BE2C (cell line): ENCODE measurements at regions not wholly inside any gene's neighbourhood (a gene's known extent, or its start where the extent isn't known, plus 50 kb on each side); places are given as distances from the start of the nearest gene placed in this dataset.

Experiments
- DNase-seq: peaks from one replicate; pipeline ENCODE4 v3.0.0-alpha.2; 2020
- H3K27me3 ChIP-seq: fragments of 250-450 bp; sonication (Bioruptor Pico); 2 replicates; pipeline ENCODE4 v1.5.1; 2020; ENCODE audit warnings: mild to moderate bottlenecking
- H3K36me3 ChIP-seq: fragments of 250-450 bp; sonication (Bioruptor Pico); 2 replicates; pipeline ENCODE4 v1.5.1; 2020; ENCODE audit warnings: mild to moderate bottlenecking
- H3K4me1 ChIP-seq: fragments of 250-450 bp; sonication (Bioruptor Pico); 2 replicates; pipeline ENCODE4 v1.5.1; 2020
- H3K4me3 ChIP-seq: 2 replicates; pipeline ENCODE4 v1.5.1; 2011; ENCODE audit warnings: low read depth, low read length
- H3K9me3 ChIP-seq: fragments of 250-450 bp; sonication (Bioruptor Pico); 2 replicates; pipeline ENCODE4 v1.5.1; 2020
- TF ChIP-seq, protein P1 (sequence below): IDR thresholded peaks from 2 replicates; pipeline ENCODE4 v1.5.1; 2012; ENCODE audit warnings: mild to moderate bottlenecking, low read depth, low read length

DNA sequence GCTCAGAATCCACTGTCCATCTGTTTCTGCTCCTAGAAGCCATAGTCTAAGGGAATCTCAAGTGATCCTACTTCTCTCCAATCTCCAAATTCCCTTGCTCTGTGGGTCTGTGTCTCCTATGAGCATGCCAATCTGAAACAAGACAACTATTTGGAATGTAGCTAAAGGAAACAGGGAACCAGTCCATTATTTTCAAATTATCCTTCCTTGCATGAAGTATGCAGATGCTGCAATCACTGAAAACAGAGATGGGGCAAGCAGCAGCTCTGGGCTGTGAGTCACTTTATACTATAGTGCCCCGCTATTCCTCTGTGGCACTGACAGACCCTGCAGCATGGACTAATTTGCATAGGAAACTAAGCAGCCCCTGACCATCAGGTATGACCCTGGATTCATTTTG is 76.9 kb upstream of the PRSS58 start:
- peaks cover 9% of the 10 kb centered on the region; the same call in 1 of the 2 replicates for H3K27me3 ChIP-seq
- TF ChIP-seq, protein P1, sequence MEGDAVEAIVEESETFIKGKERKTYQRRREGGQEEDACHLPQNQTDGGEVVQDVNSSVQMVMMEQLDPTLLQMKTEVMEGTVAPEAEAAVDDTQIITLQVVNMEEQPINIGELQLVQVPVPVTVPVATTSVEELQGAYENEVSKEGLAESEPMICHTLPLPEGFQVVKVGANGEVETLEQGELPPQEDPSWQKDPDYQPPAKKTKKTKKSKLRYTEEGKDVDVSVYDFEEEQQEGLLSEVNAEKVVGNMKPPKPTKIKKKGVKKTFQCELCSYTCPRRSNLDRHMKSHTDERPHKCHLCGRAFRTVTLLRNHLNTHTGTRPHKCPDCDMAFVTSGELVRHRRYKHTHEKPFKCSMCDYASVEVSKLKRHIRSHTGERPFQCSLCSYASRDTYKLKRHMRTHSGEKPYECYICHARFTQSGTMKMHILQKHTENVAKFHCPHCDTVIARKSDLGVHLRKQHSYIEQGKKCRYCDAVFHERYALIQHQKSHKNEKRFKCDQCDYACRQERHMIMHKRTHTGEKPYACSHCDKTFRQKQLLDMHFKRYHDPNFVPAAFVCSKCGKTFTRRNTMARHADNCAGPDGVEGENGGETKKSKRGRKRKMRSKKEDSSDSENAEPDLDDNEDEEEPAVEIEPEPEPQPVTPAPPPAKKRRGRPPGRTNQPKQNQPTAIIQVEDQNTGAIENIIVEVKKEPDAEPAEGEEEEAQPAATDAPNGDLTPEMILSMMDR = no peak
- no peaks in the 10 kb centered on the region for H3K4me1 ChIP-seq
- no peak for DNase-seq
- H3K36me3 ChIP-seq = no peaks in the 10 kb centered on the region
- no peaks in the 10 kb centered on the region; the same call in 1 of the 2 replicates for H3K9me3 ChIP-seq
- H3K4me3 ChIP-seq = no peak overlapping the region

DNA sequence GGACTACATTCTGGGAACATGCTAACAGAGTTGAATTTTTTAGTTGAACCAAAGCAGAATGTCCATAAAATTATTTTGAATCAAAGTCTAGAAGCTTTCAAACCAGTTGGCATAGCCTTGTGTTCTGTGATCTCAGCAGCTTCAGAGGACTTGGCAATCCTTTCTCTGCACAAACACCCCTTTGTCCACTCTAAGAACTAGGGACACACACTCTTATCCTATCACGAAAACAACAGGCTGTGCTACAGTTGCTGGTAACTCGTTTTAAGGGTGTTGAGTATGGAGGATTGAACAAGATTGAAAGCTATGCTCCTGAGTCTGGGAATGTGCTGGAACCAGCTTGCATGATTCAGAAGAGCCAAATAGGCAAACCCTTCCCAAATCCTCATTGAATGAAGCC is 76.4 kb upstream of the PRSS58 start:
- H3K36me3 ChIP-seq = no peaks in the 10 kb centered on the region
- H3K27me3 ChIP-seq = peaks cover 9% of the 10 kb centered on the region; the same call in 1 of the 2 replicates
- no peak overlapping the region for H3K4me3 ChIP-seq
- TF ChIP-seq, protein P1 = no peak
- no peaks in the 10 kb centered on the region; the same call in 1 of the 2 replicates for H3K9me3 ChIP-seq
- H3K4me1 ChIP-seq = no peaks in the 10 kb centered on the region
- DNase-seq = no peak

DNA sequence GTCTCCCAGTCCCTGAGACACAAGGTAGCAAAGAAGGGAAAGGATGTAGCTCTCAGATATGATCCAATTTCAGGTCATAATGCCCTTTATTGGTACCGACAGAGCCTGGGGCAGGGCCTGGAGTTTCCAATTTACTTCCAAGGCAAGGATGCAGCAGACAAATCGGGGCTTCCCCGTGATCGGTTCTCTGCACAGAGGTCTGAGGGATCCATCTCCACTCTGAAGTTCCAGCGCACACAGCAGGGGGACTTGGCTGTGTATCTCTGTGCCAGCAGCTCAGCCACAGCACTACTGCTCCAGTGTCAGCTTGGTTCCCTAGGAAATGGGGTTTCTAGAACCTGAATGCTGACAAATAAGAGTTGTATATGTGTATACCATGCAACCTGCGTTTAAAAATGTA is 74.6 kb upstream of the PRSS58 start:
- no peaks in the 10 kb centered on the region for H3K4me1 ChIP-seq
- no peak for DNase-seq
- TF ChIP-seq, protein P1 = no peak
- no peak overlapping the region for H3K4me3 ChIP-seq
- H3K36me3 ChIP-seq = no peaks in the 10 kb centered on the region
- peaks cover 8% of the 10 kb centered on the region; the same call in 1 of the 2 replicates for H3K27me3 ChIP-seq
- H3K9me3 ChIP-seq = no peaks in the 10 kb centered on the region; the same call in 1 of the 2 replicates

DNA sequence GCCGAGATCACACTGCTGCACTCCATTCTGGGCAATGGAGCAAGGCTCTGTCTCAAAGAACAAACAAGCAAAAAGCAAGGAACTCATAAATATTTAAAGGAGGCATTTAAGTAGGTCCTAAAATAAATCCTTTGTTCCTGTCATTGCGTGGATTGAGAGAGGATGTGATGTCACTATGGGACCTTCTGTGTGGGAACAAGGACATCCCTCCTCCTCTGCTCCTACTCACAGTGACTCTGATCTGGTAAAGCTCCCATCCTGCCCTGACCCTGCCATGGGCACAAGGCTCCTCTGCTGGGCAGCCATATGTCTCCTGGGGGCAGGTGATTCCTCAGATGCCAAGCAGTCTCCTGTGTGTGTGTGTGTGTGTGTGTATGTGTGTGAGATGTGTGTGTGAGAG is 74.1 kb upstream of the PRSS58 start:
- no peak for DNase-seq
- H3K36me3 ChIP-seq = no peaks in the 10 kb centered on the region
- TF ChIP-seq, protein P1 = no peak
- H3K9me3 ChIP-seq = no peaks in the 10 kb centered on the region; the same call in 1 of the 2 replicates
- H3K4me1 ChIP-seq = no peaks in the 10 kb centered on the region
- H3K27me3 ChIP-seq = peaks cover 3% of the 10 kb centered on the region; the same call in 1 of the 2 replicates
- H3K4me3 ChIP-seq = no peak overlapping the region

DNA sequence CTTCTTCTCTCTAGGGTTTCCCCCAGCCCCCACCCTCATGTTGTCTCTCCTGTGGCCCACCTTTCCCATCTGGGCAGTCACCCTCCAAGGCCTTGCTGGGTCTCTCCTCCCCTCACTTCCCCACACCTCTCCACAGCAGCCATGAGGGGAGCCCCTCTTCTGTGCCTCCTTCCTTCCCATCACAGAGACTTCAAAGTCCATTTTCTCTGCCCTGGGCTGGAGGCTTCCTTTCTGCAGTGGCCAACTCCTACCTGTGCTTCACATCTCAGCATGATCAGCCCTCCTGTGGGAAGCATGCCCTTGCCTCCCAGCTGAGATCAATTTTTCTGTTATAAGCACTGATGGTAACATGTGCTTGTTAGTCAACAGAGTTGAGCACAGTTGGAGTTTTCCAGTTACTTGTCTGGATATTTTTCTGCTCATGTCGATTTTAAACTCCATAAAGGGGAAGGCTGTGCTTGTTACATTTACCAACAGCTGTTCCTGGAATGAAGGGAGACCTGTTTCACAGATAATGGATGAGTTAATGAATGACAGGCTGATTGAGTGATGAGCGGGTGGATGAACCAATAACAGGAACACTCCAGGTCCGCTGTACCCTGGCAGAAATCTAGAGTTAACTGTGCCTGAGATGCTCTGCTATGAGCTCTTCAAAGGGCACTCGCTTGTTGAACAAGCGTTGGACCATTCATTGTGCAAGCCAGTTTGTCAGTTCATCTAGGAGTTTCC is 71.4 kb upstream of the PRSS58 start:
- H3K4me1 ChIP-seq = no peaks in the 10 kb centered on the region
- no peak overlapping the region for H3K4me3 ChIP-seq
- no peaks in the 10 kb centered on the region for H3K9me3 ChIP-seq
- no peak for DNase-seq
- no peaks in the 10 kb centered on the region for H3K36me3 ChIP-seq
- H3K27me3 ChIP-seq = no peaks in the 10 kb centered on the region
- TF ChIP-seq, protein P1 = no peak

DNA sequence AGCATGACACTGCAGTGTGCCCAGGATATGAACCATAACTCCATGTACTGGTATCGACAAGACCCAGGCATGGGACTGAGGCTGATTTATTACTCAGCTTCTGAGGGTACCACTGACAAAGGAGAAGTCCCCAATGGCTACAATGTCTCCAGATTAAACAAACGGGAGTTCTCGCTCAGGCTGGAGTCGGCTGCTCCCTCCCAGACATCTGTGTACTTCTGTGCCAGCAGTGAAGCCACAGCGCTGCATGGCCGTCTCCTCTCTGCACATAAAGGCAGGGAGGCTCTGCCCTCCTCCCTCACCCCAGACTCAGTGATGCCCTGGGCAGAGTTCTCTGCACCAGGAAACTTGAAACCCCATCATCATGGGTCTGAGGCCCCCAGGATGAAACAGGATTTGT is 70.7 kb upstream of the PRSS58 start:
- Histone ChIP-seq H3K9me3 (no peaks in the 10 kb centered on the region), H3K4me1 (no peaks in the 10 kb centered on the region), H3K36me3 (no peaks in the 10 kb centered on the region), H3K27me3 (no peaks in the 10 kb centered on the region), H3K4me3 (no peak overlapping the region)
- DNase-seq = no peak
- TF ChIP-seq, protein P1 = no peak
